OCI-LY1 (cell line): ENCODE measurements at regions not wholly inside any gene's neighbourhood (a gene's known extent, or its start where the extent isn't known, plus 50 kb on each side); places are given as distances from the start of the nearest gene placed in this dataset.

Experiments used
- H2AFZ ChIP-seq: fragments of 200-600 bp; sonication (generic), shearing (Covaris generic); 2 replicates; pipeline ENCODE4 v1.6.0; 2014; ENCODE audit warnings: antibody characterized with exemption, mild to moderate bottlenecking, low read length
- H3F3A ChIP-seq: fragments of 200-600 bp; sonication (generic), shearing (Covaris generic); 2 replicates; pipeline ENCODE4 v1.6.0; 2014; ENCODE audit warnings: mild to moderate bottlenecking, antibody characterized with exemption, low read length, moderate library complexity; ENCODE audit not compliant: insufficient read depth
- H3K27ac ChIP-seq: fragments of 200-600 bp; sonication (generic); 2 replicates; pipeline ENCODE4 v1.5.1; 2014; ENCODE audit warnings: low read length, mixed run types, mild to moderate bottlenecking, low read depth; ENCODE audit not compliant: poor library complexity, severe bottlenecking
- H3K27me3 ChIP-seq: fragments of 200-600 bp; sonication (generic); 2 replicates; pipeline ENCODE4 v1.6.0; 2014; ENCODE audit warnings: antibody characterized with exemption, mild to moderate bottlenecking, low read length, moderate library complexity; ENCODE audit not compliant: insufficient read depth
- H3K36me3 ChIP-seq: fragments of 200-600 bp; sonication (generic); 2 replicates; pipeline ENCODE4 v1.6.1; 2014; ENCODE audit warnings: mild to moderate bottlenecking, antibody characterized with exemption, low read length, moderate library complexity, mixed read lengths; ENCODE audit not compliant: insufficient read depth
- H3K4me1 ChIP-seq: fragments of 200-600 bp; sonication (generic); 2 replicates; pipeline ENCODE4 v1.5.1; 2014; ENCODE audit warnings: mild to moderate bottlenecking, low read length, moderate library complexity; ENCODE audit not compliant: insufficient read depth, severe bottlenecking
- H3K4me2 ChIP-seq: fragments of 200-600 bp; sonication (generic), shearing (Covaris generic); 2 replicates; pipeline ENCODE4 v1.6.1; 2014; ENCODE audit warnings: low read length
- H3K4me3 ChIP-seq: fragments of 200-600 bp; sonication (generic); 2 replicates; pipeline ENCODE4 v1.5.1; 2014; ENCODE audit warnings: low read length, low read depth, mild to moderate bottlenecking, mixed read lengths; ENCODE audit not compliant: poor library complexity, severe bottlenecking
- H3K79me2 ChIP-seq: fragments of 200-600 bp; shearing (Covaris generic); 2 replicates; pipeline ENCODE4 v1.6.1; 2016; ENCODE audit warnings: mixed run types, low read length, mixed read lengths; ENCODE audit not compliant: insufficient read depth
- H3K9ac ChIP-seq: fragments of 200-600 bp; sonication (generic), shearing (Covaris generic); 2 replicates; pipeline ENCODE4 v1.6.1; 2014; ENCODE audit warnings: mild to moderate bottlenecking, low read length, mixed read lengths
- H3K9me2 ChIP-seq: fragments of 200-600 bp; sonication (generic), shearing (Covaris generic); 2 replicates; pipeline ENCODE4 v1.6.1; 2014; ENCODE audit warnings: low read depth, mild to moderate bottlenecking, low read length, mixed read lengths
- H3K9me3 ChIP-seq: fragments of 200-600 bp; shearing (Covaris generic); 2 replicates; pipeline ENCODE4 v1.6.1; 2014; ENCODE audit warnings: low read length, mixed read lengths
- H4K20me1 ChIP-seq: fragments of 200-600 bp; sonication (generic), shearing (Covaris generic); 2 replicates; pipeline ENCODE4 v1.6.0; 2016; ENCODE audit warnings: mild to moderate bottlenecking, low read length; ENCODE audit not compliant: insufficient read depth
- EZH2 ChIP-seq: fragments of 200-600 bp; sonication (generic), shearing (Covaris generic); IDR thresholded peaks from 2 replicates; pipeline ENCODE4 v1.8.0; 2017; ENCODE audit warnings: borderline replicate concordance, mixed run types, mild to moderate bottlenecking, antibody characterized with exemption, low read length, moderate library complexity, mixed read lengths
- TF ChIP-seq, protein P1 (sequence below): fragments of 200-600 bp; sonication (generic), shearing (Covaris generic); IDR thresholded peaks from 2 replicates; pipeline ENCODE4 v1.5.1; 2017; ENCODE audit warnings: mild to moderate bottlenecking, antibody characterized with exemption, low read length, moderate library complexity, mixed read lengths

DNA sequence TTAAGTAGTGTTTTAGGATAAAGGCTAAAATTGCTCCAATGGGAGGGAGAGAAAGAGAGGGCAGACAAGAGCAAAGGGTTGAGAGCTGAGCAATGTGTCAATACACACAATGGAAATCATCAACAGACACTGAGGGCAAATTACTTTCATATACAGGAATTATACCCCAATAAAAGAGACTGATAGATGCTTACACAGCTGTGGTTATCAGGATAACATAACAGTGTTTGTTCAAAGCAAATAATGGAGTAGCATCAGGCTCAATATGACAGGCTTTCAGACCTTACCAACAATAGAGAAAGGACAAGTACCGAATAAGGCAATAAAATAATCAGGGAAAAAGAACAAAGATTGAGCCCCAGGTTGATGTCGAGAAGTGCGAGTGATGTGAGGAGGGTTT lies 53.4 kb upstream of the DIO2 start:
- Histone ChIP-seq H3K9ac (no peak overlapping the region), H3F3A (no peaks in the 10 kb centered on the region), H3K9me3 (no peaks in the 10 kb centered on the region), H4K20me1 (no peaks in the 10 kb centered on the region), H3K27ac (no peak overlapping the region), H3K9me2 (no peaks in the 10 kb centered on the region), H2AFZ (no peak overlapping the region), H3K79me2 (no peaks in the 10 kb centered on the region), H3K36me3 (no peaks in the 10 kb centered on the region), H3K4me1 (no peaks in the 10 kb centered on the region), H3K27me3 (no peaks in the 10 kb centered on the region), H3K4me3 (no peak overlapping the region), H3K4me2 (no peak overlapping the region)
- TF ChIP-seq, protein P1, sequence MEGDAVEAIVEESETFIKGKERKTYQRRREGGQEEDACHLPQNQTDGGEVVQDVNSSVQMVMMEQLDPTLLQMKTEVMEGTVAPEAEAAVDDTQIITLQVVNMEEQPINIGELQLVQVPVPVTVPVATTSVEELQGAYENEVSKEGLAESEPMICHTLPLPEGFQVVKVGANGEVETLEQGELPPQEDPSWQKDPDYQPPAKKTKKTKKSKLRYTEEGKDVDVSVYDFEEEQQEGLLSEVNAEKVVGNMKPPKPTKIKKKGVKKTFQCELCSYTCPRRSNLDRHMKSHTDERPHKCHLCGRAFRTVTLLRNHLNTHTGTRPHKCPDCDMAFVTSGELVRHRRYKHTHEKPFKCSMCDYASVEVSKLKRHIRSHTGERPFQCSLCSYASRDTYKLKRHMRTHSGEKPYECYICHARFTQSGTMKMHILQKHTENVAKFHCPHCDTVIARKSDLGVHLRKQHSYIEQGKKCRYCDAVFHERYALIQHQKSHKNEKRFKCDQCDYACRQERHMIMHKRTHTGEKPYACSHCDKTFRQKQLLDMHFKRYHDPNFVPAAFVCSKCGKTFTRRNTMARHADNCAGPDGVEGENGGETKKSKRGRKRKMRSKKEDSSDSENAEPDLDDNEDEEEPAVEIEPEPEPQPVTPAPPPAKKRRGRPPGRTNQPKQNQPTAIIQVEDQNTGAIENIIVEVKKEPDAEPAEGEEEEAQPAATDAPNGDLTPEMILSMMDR: no peak
- no peak for TF ChIP-seq EZH2
